Upper lobe of left lung (tissue), 6 donors: ENCODE measurements at regions not wholly inside any gene's neighbourhood (a gene's known extent, or its start where the extent isn't known, plus 50 kb on each side); places are given as distances from the start of the nearest gene placed in this dataset.

Source experiments
- ATAC-seq, 2 donors: fragments of 200-7000 bp; cut with Tn5 transposase; one replicate each; pipeline ENCODE4 v1.9.1; 2022; ENCODE audit warnings: mild to moderate bottlenecking in 2 of 2, moderate library complexity in 2 of 2; ENCODE audit not compliant: low FRiP score in 2 of 2
- DNase-seq, 2 donors: peaks; one replicate each; pipeline ENCODE4 v3.0.0-alpha.2; 2019 to 2020
- H3K27ac ChIP-seq, 4 donors: fragments of 200-600 bp; sonication (generic); one replicate each; pipeline ENCODE4 v1.5.1; 2016 to 2019
- H3K27me3 ChIP-seq, 4 donors: fragments of 200-600 bp; sonication (generic); one replicate each; pipeline ENCODE4 v1.5.1; 2017 to 2019
- H3K36me3 ChIP-seq, 4 donors: fragments of 200-600 bp; sonication (generic); one replicate each; pipeline ENCODE4 v1.5.1; 2016 to 2019
- H3K4me1 ChIP-seq, 4 donors: fragments of 200-600 bp; sonication (generic); one replicate each; pipeline ENCODE4 v1.5.1; 2018 to 2019
- H3K4me3 ChIP-seq, 4 donors: fragments of 200-600 bp; sonication (generic); one replicate each; pipeline ENCODE4 v1.5.1; 2017 to 2019; ENCODE audit warnings: mild to moderate bottlenecking in 2 of 4, moderate library complexity in 1 of 4
- H3K9me3 ChIP-seq, 4 donors: fragments of 200-600 bp; sonication (generic); one replicate each; pipeline ENCODE4 v1.5.1; 2018 to 2019
- EP300 ChIP-seq, 4 donors: sonication (generic); formaldehyde crosslinking; IDR thresholded peaks; one replicate each; pipeline ENCODE4 v1.5.1; 2017; ENCODE audit warnings: antibody characterized with exemption in 4 of 4, control low read depth in 2 of 4
- POLR2A ChIP-seq, 4 donors: fragments of 450-650 bp; IDR thresholded peaks; one replicate each; pipeline ENCODE4 v1.5.1; 2016 to 2017; ENCODE audit warnings: antibody characterized with exemption in 4 of 4, mild to moderate bottlenecking in 2 of 4
- POLR2AphosphoS5 ChIP-seq, 2 donors: sonication (generic); formaldehyde crosslinking; IDR thresholded peaks; one replicate each; pipeline ENCODE4 v1.5.1; 2017; ENCODE audit warnings: antibody characterized with exemption in 2 of 2
- WGBS, 2 donors: methylation state at CpG; one replicate each; pipeline ENCODE4 v1.1.5; 2017 to 2018; 5-methylcytosine and 5-hydroxymethylcytosine counted together
- TF ChIP-seq, protein P1 (sequence below), 6 experiments: fragments of 450-650 bp in 4 of 6; fragments of 200-600 bp in 2 of 6; sonication (generic) in 2 of 6; IDR thresholded peaks; one replicate each; pipeline ENCODE4 v1.5.1; 2016 to 2019; ENCODE audit warnings: antibody characterized with exemption in 6 of 6
- donor health status: DM: no; HTN: no; CAD: no; lungs with moderate emphysema.
- donor health status: DM: no; HTN: yes; CAD: no; lungs with severe emphysema.

DNA sequence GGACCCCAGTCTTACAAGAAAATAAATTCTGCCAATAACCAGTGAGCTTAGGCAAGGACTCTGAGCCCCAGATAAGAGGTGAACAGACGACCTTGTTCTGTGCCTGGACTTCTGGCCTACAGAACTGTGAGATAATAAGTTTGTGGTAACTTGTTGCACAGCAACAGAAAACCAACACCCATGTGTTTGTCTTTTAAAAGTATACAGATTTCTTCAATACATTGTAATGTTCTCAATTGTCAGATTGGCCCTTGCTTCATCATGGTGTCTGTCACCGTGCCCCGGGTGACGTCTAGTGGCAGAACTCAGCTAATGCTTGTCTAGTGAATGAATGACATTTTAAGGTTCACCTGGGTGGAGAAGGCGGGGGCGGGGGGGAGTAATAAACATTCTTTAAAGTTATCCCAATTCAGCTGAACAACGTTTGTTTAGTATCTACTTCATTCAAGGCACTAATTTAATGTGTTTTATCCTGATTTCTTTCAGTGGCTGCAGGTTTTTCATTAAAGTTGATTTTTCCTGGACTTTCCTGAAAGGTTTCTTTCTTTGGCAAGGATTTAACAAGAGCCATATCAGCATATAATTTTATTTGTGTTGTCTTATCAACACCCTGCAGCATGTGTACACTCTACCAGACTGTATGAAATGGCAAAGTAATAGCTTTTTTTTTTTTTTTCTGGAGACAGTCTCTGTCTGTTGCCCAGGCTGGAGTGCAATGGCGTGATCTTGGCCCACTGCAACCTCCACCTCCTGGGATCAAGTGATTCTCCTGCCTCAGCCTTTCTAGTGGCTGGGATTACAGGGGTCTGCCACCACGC is 123.8 kb upstream of the DLX2 start:
- Histone ChIP-seq H3K4me3 (no peak overlapping the region), H3K4me1 (no peaks in the 10 kb centered on the region), H3K36me3 (no peaks in the 10 kb centered on the region), H3K27ac (no peak overlapping the region), H3K9me3 (no peaks in the 10 kb centered on the region), H3K27me3 (no peaks in the 10 kb centered on the region)
- TF ChIP-seq POLR2A (IDR thresholded peaks at IDR 0.05) = no peak
- TF ChIP-seq EP300 (IDR thresholded peaks at IDR 0.05) = no peak
- TF ChIP-seq, protein P1, sequence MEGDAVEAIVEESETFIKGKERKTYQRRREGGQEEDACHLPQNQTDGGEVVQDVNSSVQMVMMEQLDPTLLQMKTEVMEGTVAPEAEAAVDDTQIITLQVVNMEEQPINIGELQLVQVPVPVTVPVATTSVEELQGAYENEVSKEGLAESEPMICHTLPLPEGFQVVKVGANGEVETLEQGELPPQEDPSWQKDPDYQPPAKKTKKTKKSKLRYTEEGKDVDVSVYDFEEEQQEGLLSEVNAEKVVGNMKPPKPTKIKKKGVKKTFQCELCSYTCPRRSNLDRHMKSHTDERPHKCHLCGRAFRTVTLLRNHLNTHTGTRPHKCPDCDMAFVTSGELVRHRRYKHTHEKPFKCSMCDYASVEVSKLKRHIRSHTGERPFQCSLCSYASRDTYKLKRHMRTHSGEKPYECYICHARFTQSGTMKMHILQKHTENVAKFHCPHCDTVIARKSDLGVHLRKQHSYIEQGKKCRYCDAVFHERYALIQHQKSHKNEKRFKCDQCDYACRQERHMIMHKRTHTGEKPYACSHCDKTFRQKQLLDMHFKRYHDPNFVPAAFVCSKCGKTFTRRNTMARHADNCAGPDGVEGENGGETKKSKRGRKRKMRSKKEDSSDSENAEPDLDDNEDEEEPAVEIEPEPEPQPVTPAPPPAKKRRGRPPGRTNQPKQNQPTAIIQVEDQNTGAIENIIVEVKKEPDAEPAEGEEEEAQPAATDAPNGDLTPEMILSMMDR (IDR thresholded peaks at IDR 0.05) = peak in 2 of 6 experiments; percentile 7 to 24
- DNase-seq = no peak
- 76 to 77% methylated on average over 9 of the region's 9 CpGs for WGBS, 2 donors
- ATAC-seq = peak in 1 of 2 donors; percentile 19

DNA sequence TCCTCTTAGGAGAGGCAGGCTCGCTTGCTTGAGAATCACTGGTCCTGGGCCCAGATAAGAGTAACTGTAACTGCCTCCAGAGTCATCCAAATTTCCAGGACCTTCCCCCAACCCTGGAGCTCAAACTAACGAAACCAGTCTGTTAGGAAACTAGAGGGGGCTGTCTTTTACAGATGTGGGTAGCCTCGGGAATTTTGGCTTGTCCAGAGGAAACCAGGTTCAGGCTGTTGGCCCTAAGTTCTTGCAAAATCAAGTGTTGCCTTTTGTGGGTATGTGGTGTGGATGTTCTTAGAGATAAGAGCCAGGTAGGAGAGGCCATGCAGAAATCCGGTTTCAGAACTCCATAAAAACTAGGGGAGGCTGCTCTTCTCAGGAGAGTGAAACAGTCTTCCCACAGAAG is 125.0 kb upstream of the DLX2 start:
- TF ChIP-seq, protein P1 (IDR thresholded peaks at IDR 0.05) = no peak
- TF ChIP-seq POLR2AphosphoS5 (IDR thresholded peaks at IDR 0.05) = no peak
- TF ChIP-seq POLR2A (IDR thresholded peaks at IDR 0.05) = no peak
- no peak for TF ChIP-seq EP300 (IDR thresholded peaks at IDR 0.05)
- DNase-seq (no peak), ATAC-seq (no peak)
- Histone ChIP-seq H3K27me3 (no peaks in the 10 kb centered on the region), H3K4me3 (no peak overlapping the region), H3K36me3 (no peaks in the 10 kb centered on the region), H3K4me1 (no peaks in the 10 kb centered on the region), H3K27ac (no peak overlapping the region), H3K9me3 (no peaks in the 10 kb centered on the region)
- WGBS, 2 donors = 60% methylated on average over 4 of the region's 4 CpGs

DNA sequence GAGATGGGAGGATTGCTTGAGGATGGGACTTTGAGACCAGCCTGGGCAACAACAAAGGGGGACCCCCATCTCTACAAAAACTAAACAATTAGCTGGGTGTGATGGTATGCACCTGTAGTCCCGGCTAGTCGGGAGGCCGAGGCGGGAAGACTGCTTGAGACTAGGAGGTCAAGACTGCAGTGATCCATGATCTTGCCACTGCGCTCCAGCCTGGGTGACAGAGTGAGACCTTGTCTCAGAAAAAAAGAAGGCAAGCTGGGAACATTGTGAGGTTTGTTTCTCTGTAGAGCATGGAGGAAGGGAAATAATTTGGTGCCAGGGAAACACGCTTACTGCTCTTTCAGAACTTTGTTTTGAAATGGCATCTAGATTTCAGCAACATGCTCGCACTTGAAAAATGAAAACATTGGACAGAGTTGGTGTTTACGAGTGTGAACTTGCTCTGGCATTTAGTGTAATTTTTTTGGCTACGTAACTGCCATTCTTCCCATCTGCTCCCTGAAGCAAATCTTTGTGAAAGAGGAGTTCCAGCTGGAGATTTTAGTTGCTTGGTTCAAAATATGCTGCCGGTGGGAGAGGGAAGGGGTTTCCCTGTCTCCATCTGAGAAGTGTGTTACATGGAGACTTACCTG is 125.6 kb upstream of the DLX2 start:
- Histone ChIP-seq H3K36me3 (no peaks in the 10 kb centered on the region), H3K4me3 (no peak overlapping the region), H3K27me3 (no peaks in the 10 kb centered on the region), H3K27ac (no peak overlapping the region), H3K4me1 (no peaks in the 10 kb centered on the region), H3K9me3 (no peaks in the 10 kb centered on the region)
- DNase-seq (no peak), ATAC-seq (no peak)
- WGBS, 2 donors = 67 to 75% methylated on average over 10 of the region's 10 CpGs
- TF ChIP-seq POLR2AphosphoS5 (IDR thresholded peaks at IDR 0.05) = no peak
- TF ChIP-seq, protein P1 (IDR thresholded peaks at IDR 0.05) = no peak
- no peak for TF ChIP-seq EP300 (IDR thresholded peaks at IDR 0.05)
- no peak for TF ChIP-seq POLR2A (IDR thresholded peaks at IDR 0.05)

DNA sequence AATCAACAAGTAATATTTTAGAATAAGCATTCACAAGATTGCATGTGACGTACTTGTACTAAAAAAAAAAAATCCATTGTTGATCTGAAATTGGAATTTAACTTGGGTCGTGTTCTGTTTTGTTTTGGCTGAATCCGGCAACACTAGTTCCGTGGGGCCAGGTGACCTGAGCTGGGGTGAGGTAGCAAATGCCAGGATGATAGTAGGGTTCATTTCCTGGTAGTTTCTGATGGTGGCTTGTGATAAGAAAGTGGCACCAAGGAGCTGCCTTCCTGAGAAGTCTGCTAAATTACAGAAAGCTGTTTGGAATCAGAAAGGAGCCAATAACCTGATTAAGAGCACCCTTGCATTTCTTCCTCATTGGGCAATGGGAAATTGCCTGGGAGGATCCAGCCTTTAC is 126.4 kb upstream of the DLX2 start:
- H3K27me3 ChIP-seq = peaks cover 0 to 2% (median 0%) of the 10 kb centered on the region in 4 donors
- H3K4me3 ChIP-seq = no peak overlapping the region
- H3K9me3 ChIP-seq = no peaks in the 10 kb centered on the region
- H3K36me3 ChIP-seq = no peaks in the 10 kb centered on the region
- 67 to 69% methylated on average over 4 of the region's 4 CpGs for WGBS, 2 donors
- no peak overlapping the region for H3K27ac ChIP-seq
- DNase-seq (no peak), ATAC-seq (no peak)
- TF ChIP-seq POLR2AphosphoS5 (IDR thresholded peaks at IDR 0.05) (no peak), POLR2A (IDR thresholded peaks at IDR 0.05) (no peak), EP300 (IDR thresholded peaks at IDR 0.05) (no peak)
- TF ChIP-seq, protein P1 (IDR thresholded peaks at IDR 0.05) = no peak
- no peaks in the 10 kb centered on the region for H3K4me1 ChIP-seq
